Lung (tissue), 11 donors: ENCODE measurements at regions not wholly inside any gene's neighbourhood (a gene's known extent, or its start where the extent isn't known, plus 50 kb on each side); places are given as distances from the start of the nearest gene placed in this dataset.

ENCODE experiments used
- ATAC-seq: fragments of 200-7000 bp; cut with Tn5 transposase; one replicate; pipeline ENCODE4 v1.9.1; 2020; ENCODE audit warnings: moderate number of reproducible peaks; ENCODE audit not compliant: insufficient read depth, low FRiP score
- DNase-seq, 3 donors: peaks; one replicate each; pipeline ENCODE4 v3.0.0-alpha.2; 2013 to 2017
- H3K27ac ChIP-seq, 2 donors: one replicate each; pipeline ENCODE4 v1.5.1; 2013; ENCODE audit warnings: mild to moderate bottlenecking in 2 of 2, moderate library complexity in 2 of 2, control low read depth in 1 of 2, inconsistent platforms in 1 of 2, low read depth in 1 of 2, low read length in 1 of 2
- H3K27me3 ChIP-seq, 3 donors: one replicate each; pipeline ENCODE4 v1.5.1; 2013; ENCODE audit warnings: low read length in 2 of 3; ENCODE audit not compliant: control insufficient read depth in 3 of 3, insufficient read depth in 3 of 3
- H3K36me3 ChIP-seq, 4 donors: one replicate each; pipeline ENCODE4 v1.5.1; 2013; ENCODE audit warnings: low read length in 4 of 4, mild to moderate bottlenecking in 1 of 4, moderate library complexity in 1 of 4; ENCODE audit not compliant: control insufficient read depth in 4 of 4, insufficient read depth in 4 of 4
- H3K4me1 ChIP-seq, 5 donors: one replicate each; pipeline ENCODE4 v1.5.1; 2013; ENCODE audit warnings: low read length in 5 of 5, mild to moderate bottlenecking in 2 of 5, moderate library complexity in 1 of 5; ENCODE audit not compliant: control insufficient read depth in 5 of 5, insufficient read depth in 5 of 5
- H3K4me3 ChIP-seq: one replicate; pipeline ENCODE4 v1.5.1; 2013; ENCODE audit warnings: mild to moderate bottlenecking, control low read depth, moderate library complexity
- H3K9ac ChIP-seq, 2 donors: one replicate each; pipeline ENCODE4 v1.5.1; 2013; ENCODE audit warnings: low read length in 2 of 2, control low read depth in 1 of 2; ENCODE audit not compliant: insufficient read depth in 1 of 2
- H3K9me3 ChIP-seq, 4 donors: one replicate each; pipeline ENCODE4 v1.5.1; 2013; ENCODE audit warnings: low read length in 3 of 4, mild to moderate bottlenecking in 1 of 4, moderate library complexity in 1 of 4; ENCODE audit not compliant: control insufficient read depth in 4 of 4, insufficient read depth in 3 of 4
- CTCF ChIP-seq: IDR thresholded peaks from 2 replicates; pipeline ENCODE4 v1.5.1; 2012; ENCODE audit warnings: mild to moderate bottlenecking; ENCODE audit errors: control extremely low read depth, extremely low read depth
- WGBS, 2 donors: extraction: QIAGEN DNeasy Blood & Tissue Kit; methylation state at CpG; one replicate each; pipeline ENCODE4 v1.1.7; 2013; 5-methylcytosine and 5-hydroxymethylcytosine counted together
- donor health status: control.
- donor health status: control.
- donor health status: Bipolar disorder and iron deficiency.
- donor health status: healthy.
- donor health status: DM: yes; HTN: yes; CAD: no.

- Histone ChIP-seq H3K4me3 (no peak overlapping the region), H3K4me1 (peaks cover 0 to 5% (median 2%) of the 10 kb centered on the region in 5 donors), H3K27me3 (no peaks in the 10 kb centered on the region), H3K36me3 (no peaks in the 10 kb centered on the region), H3K9me3 (no peaks in the 10 kb centered on the region), H3K27ac (no peak overlapping the region), H3K9ac (no peak overlapping the region)
- no peak for ATAC-seq
- no peak for TF ChIP-seq CTCF
- 68 to 81% methylated on average over 9 of the region's 9 CpGs for WGBS, 2 donors
- DNase-seq = peak; percentile 19 to 81 (median 64)
Observed at GRCh38 chr17:14019186-14019956, 49.9 kb upstream of the COX10 start.
